GM12873 (cell line): ENCODE measurements at regions not wholly inside any gene's neighbourhood (a gene's known extent, or its start where the extent isn't known, plus 50 kb on each side); places are given as distances from the start of the nearest gene placed in this dataset.

ENCODE experiments used
- TF ChIP-seq, protein P1 (sequence below): IDR thresholded peaks from 2 replicates; pipeline ENCODE4 v1.5.1; 2012; ENCODE audit warnings: low read depth, mild to moderate bottlenecking, moderate library complexity, low read length, control low read depth; ENCODE audit not compliant: insufficient read depth; ENCODE audit errors: missing control alignments

DNA sequence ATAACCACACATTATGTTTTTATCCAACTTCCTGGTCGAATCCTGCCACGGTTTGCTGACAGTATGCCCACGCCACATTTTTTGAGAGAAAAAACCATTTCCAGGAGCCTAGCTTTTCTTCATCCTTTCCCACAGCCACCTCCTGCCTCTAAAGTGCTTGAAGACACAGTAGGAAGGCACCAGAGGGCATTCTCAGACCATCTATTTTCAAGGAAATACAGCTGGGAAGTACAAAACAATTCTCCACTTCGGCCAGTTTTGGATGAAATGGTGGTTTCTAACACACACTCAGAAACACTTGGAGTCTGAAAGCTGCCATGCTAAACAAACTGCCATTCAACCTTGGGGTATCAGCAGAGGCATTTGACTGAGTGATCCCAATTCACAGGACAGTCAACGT, 86.3 kb upstream of the RPS23 start:
- TF ChIP-seq, protein P1, sequence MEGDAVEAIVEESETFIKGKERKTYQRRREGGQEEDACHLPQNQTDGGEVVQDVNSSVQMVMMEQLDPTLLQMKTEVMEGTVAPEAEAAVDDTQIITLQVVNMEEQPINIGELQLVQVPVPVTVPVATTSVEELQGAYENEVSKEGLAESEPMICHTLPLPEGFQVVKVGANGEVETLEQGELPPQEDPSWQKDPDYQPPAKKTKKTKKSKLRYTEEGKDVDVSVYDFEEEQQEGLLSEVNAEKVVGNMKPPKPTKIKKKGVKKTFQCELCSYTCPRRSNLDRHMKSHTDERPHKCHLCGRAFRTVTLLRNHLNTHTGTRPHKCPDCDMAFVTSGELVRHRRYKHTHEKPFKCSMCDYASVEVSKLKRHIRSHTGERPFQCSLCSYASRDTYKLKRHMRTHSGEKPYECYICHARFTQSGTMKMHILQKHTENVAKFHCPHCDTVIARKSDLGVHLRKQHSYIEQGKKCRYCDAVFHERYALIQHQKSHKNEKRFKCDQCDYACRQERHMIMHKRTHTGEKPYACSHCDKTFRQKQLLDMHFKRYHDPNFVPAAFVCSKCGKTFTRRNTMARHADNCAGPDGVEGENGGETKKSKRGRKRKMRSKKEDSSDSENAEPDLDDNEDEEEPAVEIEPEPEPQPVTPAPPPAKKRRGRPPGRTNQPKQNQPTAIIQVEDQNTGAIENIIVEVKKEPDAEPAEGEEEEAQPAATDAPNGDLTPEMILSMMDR, result no peak

GRCh38 chr5:82363524-82363923, 85.4 kb upstream of the RPS23 start:
- TF ChIP-seq, protein P1, result no peak

DNA sequence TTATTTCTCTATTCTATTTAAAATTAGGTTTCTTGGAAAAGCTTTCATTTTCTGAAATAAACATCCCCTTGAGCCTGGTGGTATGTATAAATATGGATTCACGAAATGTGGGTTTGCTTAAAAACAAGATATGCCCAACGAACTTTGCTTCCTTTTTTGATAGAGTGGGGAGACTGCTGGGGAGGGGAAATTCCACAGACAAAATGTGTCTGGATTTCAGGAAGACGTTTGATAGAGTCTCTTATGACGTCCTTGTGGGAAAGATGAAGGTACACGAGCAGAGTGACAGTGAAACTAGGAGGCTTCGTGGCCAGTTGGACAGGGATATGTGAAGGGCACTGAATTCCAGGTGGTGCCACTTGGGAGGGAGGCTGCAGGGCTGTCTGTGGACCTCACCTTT, 84.5 kb upstream of the RPS23 start:
- TF ChIP-seq, protein P1, result no peak

DNA sequence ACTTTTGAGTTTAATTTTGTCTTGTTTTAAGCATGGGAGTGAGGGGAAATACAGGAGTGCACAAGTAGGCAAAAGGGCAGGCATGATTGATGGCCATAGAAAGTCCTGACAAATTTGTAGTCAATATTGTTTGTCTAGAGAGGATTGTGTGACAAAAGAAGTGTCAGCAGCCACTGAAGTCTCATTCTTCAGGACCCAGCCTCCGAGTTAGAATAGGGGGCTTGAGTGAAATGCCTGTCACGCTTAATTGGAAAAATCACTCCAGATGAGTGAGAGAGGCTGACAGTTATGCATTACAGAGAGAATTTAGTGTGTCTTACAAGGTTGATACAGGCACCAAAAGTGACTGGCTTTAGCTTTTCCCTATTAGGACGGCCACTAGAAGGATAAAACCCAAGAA, 81.9 kb upstream of the RPS23 start:
- TF ChIP-seq, protein P1, result no peak

DNA sequence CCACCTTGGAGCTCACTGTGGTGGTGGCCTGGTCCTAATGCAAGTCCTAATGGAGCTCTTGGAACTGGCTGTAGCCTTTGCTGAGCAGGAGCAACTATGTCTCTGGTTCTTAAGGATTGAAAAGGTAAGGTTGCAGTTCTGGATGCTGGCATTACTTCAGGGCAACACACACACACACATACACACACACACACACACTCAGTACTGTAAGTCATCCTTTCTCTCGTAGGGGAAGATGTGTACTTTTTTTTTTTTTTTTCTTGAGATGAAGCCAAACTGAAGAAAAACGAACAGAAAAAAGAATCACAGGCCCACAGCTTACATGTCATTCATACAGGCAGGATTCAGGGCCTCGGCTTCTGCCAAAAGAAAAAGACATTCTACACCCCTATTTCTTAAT, 81.1 kb upstream of the RPS23 start:
- TF ChIP-seq, protein P1, result no peak

GRCh38 chr5:82358457-82358856, 80.3 kb upstream of the RPS23 start:
- TF ChIP-seq, protein P1, result no peak

DNA sequence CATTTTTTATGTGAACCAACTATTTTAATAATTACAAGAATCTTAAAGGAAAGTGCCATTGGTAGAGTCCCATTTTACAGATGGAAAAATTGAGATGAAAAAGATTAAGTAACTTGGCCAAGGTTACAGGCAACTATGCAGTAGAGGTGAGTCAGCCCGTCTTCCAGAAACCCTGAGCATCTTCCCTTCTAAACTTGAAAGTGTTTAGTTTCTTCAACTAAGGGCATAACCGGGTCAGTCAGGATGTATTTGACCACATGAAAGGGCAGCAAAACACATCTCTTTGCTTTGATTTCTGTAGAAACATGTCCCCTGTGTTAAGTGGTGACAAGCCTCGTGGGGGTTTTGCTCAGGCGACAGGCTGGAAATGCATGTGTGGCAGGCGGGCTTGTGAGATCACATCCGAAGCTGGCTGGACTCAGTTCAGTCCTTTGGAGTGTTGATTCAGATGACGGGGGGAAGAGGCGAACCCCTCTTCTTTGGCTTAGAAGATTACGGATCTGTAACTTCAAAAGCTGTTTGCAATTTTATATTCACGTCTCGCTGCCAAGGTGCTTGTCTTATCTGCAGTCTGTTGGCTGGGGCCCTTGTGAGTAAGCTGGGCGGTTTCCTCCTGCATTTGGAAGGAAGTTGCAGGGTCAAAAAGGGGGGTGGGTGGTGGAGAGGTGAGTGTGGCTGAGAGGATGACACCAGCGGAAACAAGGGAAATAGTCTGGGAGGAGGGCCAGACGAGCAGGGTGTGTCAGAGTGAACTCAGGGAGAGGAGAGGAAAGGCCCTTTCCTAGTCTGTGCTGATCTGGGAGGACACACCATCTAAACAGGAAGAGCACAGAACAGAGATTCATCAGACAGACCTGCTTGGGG, 78.9 kb upstream of the RPS23 start:
- TF ChIP-seq, protein P1, result no peak
